AML-193 (cell line): ENCODE measurements at regions not wholly inside any gene's neighbourhood (a gene's known extent, or its start where the extent isn't known, plus 50 kb on each side); places are given as distances from the start of the nearest gene placed in this dataset.

Experiments used
- DNase-seq, 2 experiments: peaks; one replicate each; lab custom pipeline; 2025; lab: John Stamatoyannopoulos, UW

GRCh38 chr5:60374409-60374808 lies 325.6 kb downstream of the DEPDC1B start:
- no peak for DNase-seq

- DNase-seq: no peak
Observed at GRCh38 chr5:60372786-60373185, 327.2 kb downstream of the DEPDC1B start.

GRCh38 chr5:60371065-60371464 lies 328.9 kb downstream of the DEPDC1B start:
- no peak for DNase-seq

- DNase-seq: no peak
Observed at GRCh38 chr5:60370508-60370907, 329.5 kb downstream of the DEPDC1B start.

GRCh38 chr5:60369391-60369790 lies 330.6 kb downstream of the DEPDC1B start:
- DNase-seq: no peak

GRCh38 chr5:60368100-60368499 lies 331.9 kb downstream of the DEPDC1B start:
- no peak for DNase-seq

GRCh38 chr5:60366489-60366888 lies 333.5 kb downstream of the DEPDC1B start:
- no peak for DNase-seq

- DNase-seq: no peak
Observed at GRCh38 chr5:60365001-60365400, 335.0 kb downstream of the DEPDC1B start.

- DNase-seq: no peak
Observed at GRCh38 chr5:60362158-60362557, 337.8 kb downstream of the DEPDC1B start.

GRCh38 chr5:60360355-60360754 lies 339.6 kb downstream of the DEPDC1B start:
- DNase-seq: no peak

GRCh38 chr5:60357302-60357701 lies 342.7 kb downstream of the DEPDC1B start:
- no peak for DNase-seq

- DNase-seq: no peak
Observed at GRCh38 chr5:60356745-60357144, 343.2 kb downstream of the DEPDC1B start.

- DNase-seq: no peak
Observed at GRCh38 chr5:60355181-60355580, 344.8 kb downstream of the DEPDC1B start.

GRCh38 chr5:60354311-60354710 lies 345.7 kb downstream of the DEPDC1B start:
- DNase-seq: no peak

- DNase-seq: no peak
Observed at GRCh38 chr5:60352992-60353599, 346.9 kb downstream of the DEPDC1B start.

- DNase-seq: no peak
Observed at GRCh38 chr5:60350794-60351193, 349.2 kb downstream of the DEPDC1B start.

- DNase-seq: no peak
Observed at GRCh38 chr5:60349891-60350415, 350.0 kb downstream of the DEPDC1B start.

GRCh38 chr5:60346393-60346792 lies 353.6 kb downstream of the DEPDC1B start:
- DNase-seq: no peak

- DNase-seq: no peak
Observed at GRCh38 chr5:60343102-60343501, 356.9 kb downstream of the DEPDC1B start.

GRCh38 chr5:60340965-60341471 lies 358.9 kb downstream of the DEPDC1B start:
- DNase-seq: no peak

- no peak for DNase-seq
Observed at GRCh38 chr5:60340326-60340725, 359.6 kb downstream of the DEPDC1B start.

- DNase-seq: no peak
Observed at GRCh38 chr5:60339691-60340201, 360.2 kb downstream of the DEPDC1B start.

- DNase-seq: no peak
Observed at GRCh38 chr5:60338846-60339245, 361.1 kb downstream of the DEPDC1B start.

GRCh38 chr5:60336491-60336890 lies 363.5 kb downstream of the DEPDC1B start:
- DNase-seq: no peak
